ENCODE measurements at regions not wholly inside any gene's neighbourhood (a gene's known extent, or its start where the extent isn't known, plus 50 kb on each side); places are given as distances from the start of the nearest gene placed in this dataset.

- 82% methylated on average over 3 of the region's 3 CpGs for WGBS
- Histone ChIP-seq H3K4me1 (peaks cover 0 to 12% (median 1%) of the 10 kb centered on the region in 4 donors), H3K27ac (replicated peaks in 1 of 4) (no peak overlapping the region), H3K27me3 (no peaks in the 10 kb centered on the region), H3K36me3 (no peaks in the 10 kb centered on the region), H3K9me3 (no peaks in the 10 kb centered on the region), H3K4me3 (no peak overlapping the region)
- intact Hi-C loops (cut with DNase I): no loop called here
- no peak for DNase-seq (ENCODE audit: extremely low spot score)
- TF ChIP-seq EP300 (IDR thresholded peaks at IDR 0.05) (no peak), CTCF (IDR thresholded peaks at IDR 0.05) (no peak), POLR2A (IDR thresholded peaks at IDR 0.05; ENCODE audit: low read depth) (no peak), POLR2AphosphoS5 (IDR thresholded peaks at IDR 0.05) (no peak)
Measured at GRCh38 chr1:96409689-96410088, 311.9 kb upstream of the PTBP2 start.

GRCh38 chr1:96411006-96411405 lies 310.6 kb upstream of the PTBP2 start:
- TF ChIP-seq CTCF (IDR thresholded peaks at IDR 0.05) (no peak), POLR2A (IDR thresholded peaks at IDR 0.05; ENCODE audit: low read depth) (no peak)
- no peaks in the 10 kb centered on the region for H3K27me3 ChIP-seq
- intact Hi-C loops (cut with DNase I): no loop called here
- H3K4me1 ChIP-seq: peaks cover 4 to 18% (median 9%) of the 10 kb centered on the region in 4 donors
- H3K9me3 ChIP-seq: no peaks in the 10 kb centered on the region
- DNase-seq (ENCODE audit: extremely low spot score): no peak
- H3K4me3 ChIP-seq: no peak overlapping the region
- H3K27ac ChIP-seq (replicated peaks in 1 of 4): no peak overlapping the region
- no peaks in the 10 kb centered on the region for H3K36me3 ChIP-seq
- WGBS: 61% methylated on average over 2 of the region's 2 CpGs

DNA sequence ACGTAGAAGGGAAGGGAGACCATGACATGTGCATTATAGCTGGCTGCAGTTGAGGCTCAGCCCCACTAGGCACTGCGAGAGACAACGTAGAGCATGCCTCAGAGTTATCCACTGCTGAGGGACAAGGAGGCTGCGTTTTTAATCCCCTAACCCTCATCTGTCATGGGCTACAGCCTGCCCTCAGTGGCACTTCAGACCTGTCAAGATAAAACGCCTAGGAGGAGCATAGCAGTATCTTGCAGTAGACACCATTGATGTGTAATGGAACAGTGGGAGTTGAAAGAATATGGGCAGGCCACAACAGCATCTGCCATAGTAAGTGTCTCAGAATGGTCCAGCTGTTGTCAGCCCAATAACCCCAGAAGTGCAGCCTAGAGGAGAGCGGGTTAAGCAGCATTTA lies 307.0 kb upstream of the PTBP2 start:
- Histone ChIP-seq H3K36me3 (no peaks in the 10 kb centered on the region), H3K4me3 (no peak overlapping the region), H3K27me3 (no peaks in the 10 kb centered on the region), H3K9me3 (no peaks in the 10 kb centered on the region), H3K4me1 (peaks cover 12 to 25% (median 23%) of the 10 kb centered on the region in 4 donors), H3K27ac (replicated peaks in 1 of 4) (no peak overlapping the region)
- TF ChIP-seq POLR2A (IDR thresholded peaks at IDR 0.05; ENCODE audit: low read depth) (no peak), CTCF (IDR thresholded peaks at IDR 0.05) (no peak), POLR2AphosphoS5 (IDR thresholded peaks at IDR 0.05) (no peak), EP300 (IDR thresholded peaks at IDR 0.05) (no peak)
- intact Hi-C loops (cut with DNase I): no loop called here
- DNase-seq (ENCODE audit: extremely low spot score): no peak
- 83% methylated on average over 6 of the region's 6 CpGs for WGBS

DNA sequence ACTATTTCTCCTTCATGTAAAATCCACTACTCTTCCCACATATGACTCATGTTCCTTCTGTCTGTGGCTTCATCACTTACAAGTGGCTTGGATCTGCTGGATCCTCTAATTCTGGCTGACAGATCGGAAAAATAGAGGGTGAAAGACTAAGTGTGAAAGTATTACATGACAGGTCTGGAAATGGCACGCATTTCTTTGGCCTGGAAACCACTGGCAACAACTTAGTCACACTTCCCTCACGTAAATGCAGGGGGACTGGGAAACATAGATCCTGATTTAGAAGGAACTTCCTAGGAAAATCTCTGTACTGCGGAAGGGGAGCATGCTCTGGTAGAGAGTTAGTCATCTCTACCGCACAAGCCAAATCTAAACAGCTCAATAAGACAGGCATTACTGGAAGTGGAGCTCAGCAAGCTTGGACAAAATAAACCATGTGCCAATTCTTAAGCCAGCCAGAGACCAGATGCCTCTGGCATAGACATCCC lies 305.4 kb upstream of the PTBP2 start:
- Histone ChIP-seq H3K36me3 (no peaks in the 10 kb centered on the region), H3K27me3 (no peaks in the 10 kb centered on the region), H3K4me3 (peak overlapping the region in 1 of 4 donors; percentile 5), H3K4me1 (peaks cover 12 to 25% (median 23%) of the 10 kb centered on the region in 4 donors), H3K9me3 (no peaks in the 10 kb centered on the region), H3K27ac (replicated peaks in 1 of 4) (peak overlapping the region; percentile 40 to 68 (median 62))
- 28% methylated on average over 5 of the region's 5 CpGs for WGBS
- TF ChIP-seq POLR2A (IDR thresholded peaks at IDR 0.05; ENCODE audit: low read depth) (no peak), POLR2AphosphoS5 (IDR thresholded peaks at IDR 0.05) (peak; percentile 72 to 89), EP300 (IDR thresholded peaks at IDR 0.05) (peak; percentile 82), CTCF (IDR thresholded peaks at IDR 0.05) (no peak)
- intact Hi-C loops (cut with DNase I): no loop called here
- no peak for DNase-seq (ENCODE audit: extremely low spot score)
